Right forelimb (tissue), 1 donor: ENCODE measurements at regions not wholly inside any gene's neighbourhood (a gene's known extent, or its start where the extent isn't known, plus 50 kb on each side); places are given as distances from the start of the nearest gene placed in this dataset.

ENCODE experiments used
- DNase-seq: peaks from one replicate; pipeline ENCODE4 v3.0.0-alpha.2; 2018

GRCh38 chrX:140848800-140849199, 139.2 kb downstream of the LINC00632 start:
- no peak for DNase-seq

- no peak for DNase-seq
Observed at GRCh38 chrX:140860718-140861117, 141.7 kb upstream of the SPANXB1 start.

- no peak for DNase-seq
Observed at GRCh38 chrX:140866446-140866845, 135.9 kb upstream of the SPANXB1 start.

GRCh38 chrX:140912606-140913005, 89.8 kb upstream of the SPANXB1 start:
- no peak for DNase-seq

GRCh38 chrX:140913802-140914501, 88.4 kb upstream of the SPANXB1 start:
- no peak for DNase-seq

GRCh38 chrX:140916872-140917271, 85.5 kb upstream of the SPANXB1 start:
- no peak for DNase-seq

GRCh38 chrX:140917354-140918115, 84.9 kb upstream of the SPANXB1 start:
- no peak for DNase-seq

- peak; percentile 37 for DNase-seq
Observed at GRCh38 chrX:140918398-140919038, 83.9 kb upstream of the SPANXB1 start.

- DNase-seq: no peak
Observed at GRCh38 chrX:140920416-140920815, 82.0 kb upstream of the SPANXB1 start.

GRCh38 chrX:140923118-140923517, 79.3 kb upstream of the SPANXB1 start:
- DNase-seq: no peak

GRCh38 chrX:140928739-140929138, 73.7 kb upstream of the SPANXB1 start:
- DNase-seq: no peak

GRCh38 chrX:140933016-140933415, 69.4 kb upstream of the SPANXB1 start:
- no peak for DNase-seq

GRCh38 chrX:140933874-140934655, 68.3 kb upstream of the SPANXB1 start:
- no peak for DNase-seq

GRCh38 chrX:140943513-140943912, 58.9 kb upstream of the SPANXB1 start:
- no peak for DNase-seq

- no peak for DNase-seq
Observed at GRCh38 chrX:140944710-140945109, 57.7 kb upstream of the SPANXB1 start.

GRCh38 chrX:140948827-140949226, 53.6 kb upstream of the SPANXB1 start:
- no peak for DNase-seq

- no peak for DNase-seq
Observed at GRCh38 chrX:140949233-140949632, 53.2 kb upstream of the SPANXB1 start.
